Posterior cingulate gyrus (tissue), 11 donors: ENCODE measurements at regions not wholly inside any gene's neighbourhood (a gene's known extent, or its start where the extent isn't known, plus 50 kb on each side); places are given as distances from the start of the nearest gene placed in this dataset.

Source experiments
- DNase-seq, 10 donors: peaks; one replicate each; pipeline versions ENCODE4 v3.0.0 to v3.0.0-alpha.2; 2020 to 2021; ENCODE audit warnings: mixed read lengths in 3 of 10
- intact Hi-C: fragments of 100-400 bp; cut with DNase I; formaldehyde crosslinking; loops from one replicate; pipeline ENCODE4 v1.15.1; 2023

DNA sequence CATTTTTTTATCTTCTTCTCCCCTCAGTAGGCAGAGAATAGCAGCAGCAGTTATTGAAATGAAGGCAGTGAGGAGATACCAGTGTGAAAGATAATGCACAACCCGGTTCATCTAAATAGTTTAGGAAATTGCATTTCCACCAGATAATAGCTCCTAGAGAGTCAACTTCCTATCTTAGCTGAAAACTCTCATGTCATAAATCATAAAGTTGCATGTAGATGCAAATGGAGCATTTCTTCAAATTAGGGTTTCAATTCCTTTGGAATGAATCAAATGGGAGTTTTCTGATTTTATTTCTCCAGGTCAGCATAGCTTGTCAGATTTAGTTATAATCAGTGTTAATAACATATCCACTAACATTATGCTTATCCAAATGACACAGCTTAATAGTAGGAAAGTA lies 335.3 kb downstream of the CNTNAP4 start:
- no peak for DNase-seq
- intact Hi-C loops, result no loop called here

DNA sequence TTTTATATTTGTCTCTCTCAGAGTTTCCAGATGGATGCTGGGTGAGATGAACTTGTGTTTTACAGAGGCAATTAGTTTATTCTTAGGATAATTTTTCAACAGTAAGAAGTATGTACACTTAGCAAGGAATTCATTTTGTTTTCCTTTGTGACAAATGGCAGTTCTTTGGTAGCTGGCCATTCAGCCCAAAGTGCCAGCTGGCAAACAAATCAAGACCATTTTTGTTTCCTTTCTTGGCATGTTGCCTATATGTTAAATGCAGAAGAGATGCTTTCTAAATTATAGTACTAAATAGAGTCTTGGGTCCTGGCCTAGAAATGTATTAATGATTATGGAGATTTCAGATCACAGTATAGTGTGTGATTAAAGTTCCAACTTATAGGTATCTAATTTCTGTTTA lies 337.1 kb downstream of the CNTNAP4 start:
- peak in 2 of 10 donors; percentile 4 to 20 for DNase-seq
- intact Hi-C loops, result no loop called here

DNA sequence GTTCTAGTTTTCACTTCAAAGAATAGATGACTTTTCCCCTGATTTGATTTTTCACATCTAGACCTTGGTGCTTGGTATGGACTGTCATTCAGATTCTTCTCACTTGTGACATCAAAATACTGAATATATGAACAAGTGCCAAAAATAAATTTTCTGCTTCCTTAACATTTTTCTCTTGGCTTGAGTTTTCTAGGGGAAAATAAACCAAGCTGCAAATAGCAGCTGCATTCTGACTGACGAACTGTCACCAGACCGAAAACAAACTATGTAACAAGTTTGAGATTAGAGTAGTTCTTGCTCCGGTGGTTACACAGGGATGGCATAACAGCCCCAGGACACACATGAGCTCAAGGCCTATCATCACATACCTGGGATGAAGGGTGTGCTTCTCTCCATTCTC lies 345.7 kb downstream of the CNTNAP4 start:
- intact Hi-C loops, result no loop called here
- no peak for DNase-seq

DNA sequence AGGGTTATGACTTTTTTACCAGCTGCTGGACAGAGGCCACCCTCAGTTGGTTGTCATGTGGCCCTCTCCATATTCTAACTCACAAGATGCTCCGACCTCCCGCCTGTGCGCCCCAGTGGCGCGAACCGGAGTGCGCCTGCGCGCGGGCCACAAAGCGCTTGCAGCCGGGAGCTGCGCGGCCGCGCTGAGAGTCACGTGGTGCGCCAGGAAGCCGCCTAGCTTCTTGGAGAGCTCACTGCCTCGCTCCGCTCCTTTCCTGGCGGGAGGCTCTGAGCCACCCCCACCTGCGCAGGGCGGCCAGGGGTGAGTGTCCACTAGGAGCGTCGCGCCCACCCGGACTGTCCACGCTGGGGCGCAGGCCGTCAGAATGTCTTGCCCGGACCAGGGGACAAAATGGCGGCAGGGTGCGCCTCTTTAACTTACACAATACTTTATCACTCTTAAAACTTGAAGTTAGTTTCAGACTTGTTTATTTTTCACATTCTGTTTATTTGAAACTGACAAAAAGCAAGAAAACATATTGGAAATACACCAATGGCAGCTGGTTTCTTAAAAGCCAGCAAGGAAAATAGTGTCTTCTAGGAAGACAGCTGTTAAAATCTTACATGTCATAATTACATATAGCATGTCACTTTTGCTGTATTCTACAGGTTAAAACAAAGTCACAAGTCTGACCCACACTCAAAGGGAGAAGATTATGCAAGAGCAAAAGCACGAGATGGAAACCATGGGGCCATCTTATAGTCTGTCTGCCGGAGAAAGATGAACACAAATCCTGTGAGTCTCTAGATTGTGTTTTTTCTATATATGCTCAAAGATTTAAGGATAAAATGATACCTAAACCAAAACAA lies 357.9 kb downstream of the CNTNAP4 start:
- DNase-seq, result peak in 2 of 10 donors; percentile 63 to 65
- intact Hi-C loops, result no loop called here

DNA sequence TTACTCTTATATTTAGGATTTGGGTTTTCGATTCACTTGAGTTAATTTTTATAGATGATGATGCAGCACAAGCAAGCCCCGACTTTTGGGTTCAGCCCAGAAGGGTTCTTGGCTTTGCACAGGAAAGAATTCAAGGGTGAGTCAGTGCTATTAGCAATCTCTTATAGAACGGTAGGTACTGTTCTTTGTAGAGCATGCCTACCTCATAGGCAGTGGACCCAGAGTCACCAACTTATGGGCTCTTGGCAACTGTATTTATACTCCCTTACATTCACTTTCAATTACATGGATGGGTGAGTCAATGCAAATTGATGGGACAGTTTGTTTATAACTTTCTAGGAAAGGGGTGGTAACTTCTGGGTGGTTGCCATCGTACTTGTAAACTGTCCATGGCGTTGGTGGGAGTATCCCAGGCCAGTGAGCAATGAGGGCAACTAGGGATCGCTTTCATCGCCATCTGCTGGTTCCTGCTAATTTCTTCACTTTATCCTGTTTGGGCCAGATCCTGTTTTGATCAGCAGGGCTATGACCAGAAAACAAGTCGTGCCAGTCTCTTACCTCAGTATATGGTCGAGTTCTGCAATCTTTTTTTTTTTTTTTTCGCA lies 362.6 kb downstream of the CNTNAP4 start:
- intact Hi-C loops, result no loop called here
- DNase-seq, result peak in 1 of 10 donors; percentile 9

DNA sequence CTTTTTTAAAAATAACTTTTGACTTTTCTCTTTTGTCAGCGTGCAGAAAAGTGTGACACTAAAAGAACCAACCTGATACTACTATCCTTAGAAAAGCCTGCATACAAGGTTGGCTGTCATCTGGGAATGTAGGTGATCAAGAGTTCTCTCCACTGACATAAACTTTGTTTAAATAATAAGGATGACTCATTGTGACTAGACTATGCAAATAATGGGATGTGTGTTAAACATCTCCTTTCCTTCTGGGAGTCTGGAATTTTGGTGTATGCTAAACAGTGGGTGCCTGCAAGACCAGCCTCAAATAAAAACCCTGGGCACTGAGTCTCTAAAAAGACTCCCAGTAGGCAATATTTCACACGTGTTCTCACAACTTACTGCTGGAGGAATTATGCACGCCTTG lies 373.4 kb downstream of the CNTNAP4 start:
- DNase-seq, result no peak
- intact Hi-C loops, result loop anchor here (5.0 kb wide), 2 partner anchors 848 to 863 kb away; no protein-coding TSS in a partner anchor

DNA sequence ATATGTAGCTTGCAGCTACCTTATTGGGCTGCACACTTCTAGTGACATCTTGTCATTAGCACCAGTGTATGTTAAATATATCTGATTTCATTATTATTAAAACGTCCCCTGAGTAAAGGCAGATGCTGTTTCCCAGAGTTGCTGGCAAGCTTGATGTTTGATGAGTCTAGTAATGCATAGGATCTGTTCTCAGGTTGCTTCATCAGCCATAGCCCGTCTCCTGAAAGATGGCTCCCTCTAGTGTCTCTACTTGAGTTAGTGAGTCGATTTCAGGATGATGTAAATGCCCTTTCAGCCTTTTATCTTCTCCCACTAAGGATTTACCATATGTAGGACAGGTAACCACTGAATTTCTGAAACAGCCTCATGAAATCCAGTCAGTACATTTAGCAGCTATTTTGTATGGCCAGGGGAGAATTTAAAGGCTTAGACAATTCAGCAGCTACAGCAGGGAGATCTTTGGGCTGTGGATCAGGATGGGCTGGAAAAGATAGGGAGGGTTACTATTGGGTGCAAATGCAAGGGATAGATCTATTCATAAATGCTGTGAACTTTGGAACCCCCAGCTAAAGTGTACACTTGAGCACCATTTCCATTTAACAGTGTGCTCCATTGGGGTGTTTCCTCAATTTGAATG lies 376.3 kb downstream of the CNTNAP4 start:
- DNase-seq, result peak in 4 of 10 donors; percentile 19 to 61 (median 30)

DNA sequence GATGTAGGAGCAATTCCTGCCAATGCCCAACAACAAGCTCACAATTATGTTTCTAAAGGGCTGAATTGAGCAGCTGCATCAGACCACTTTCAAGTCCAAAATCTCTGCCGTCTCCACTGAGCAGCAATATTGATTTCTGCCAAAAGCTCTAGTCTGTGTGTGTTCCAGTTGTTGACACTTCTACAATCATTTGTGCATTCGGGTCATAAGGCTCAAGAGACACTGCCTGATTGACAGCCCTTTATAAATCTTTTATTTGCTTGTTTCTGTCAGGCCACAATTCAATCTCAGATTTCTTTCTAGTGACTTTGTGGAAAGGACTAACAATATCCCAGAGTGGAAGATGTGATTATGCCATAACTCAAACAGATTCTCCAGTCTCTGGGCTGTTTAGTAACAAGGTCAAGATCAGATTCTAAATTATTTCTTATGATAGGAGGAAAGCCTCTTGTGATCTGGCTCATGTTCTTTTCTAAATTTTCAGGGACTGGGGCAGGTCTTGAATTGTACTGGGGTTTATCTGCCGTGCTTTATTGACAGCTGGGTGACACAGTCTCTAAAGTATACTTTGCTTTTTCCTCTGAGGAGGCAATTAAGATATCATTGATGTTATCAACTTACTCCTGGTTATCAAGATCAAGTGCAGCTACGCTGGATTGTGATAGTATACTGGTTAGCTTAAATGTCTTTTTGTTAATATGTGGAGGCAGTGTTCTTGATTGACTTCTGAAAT lies 377.1 kb downstream of the CNTNAP4 start:
- intact Hi-C loops, result loop anchor here (5.0 kb wide), 2 partner anchors 852 to 867 kb away; no protein-coding TSS in a partner anchor
- no peak for DNase-seq

More for the DNA sequence above, 376.3 kb downstream of the CNTNAP4 start:
- intact Hi-C loops, result loop anchor here (1.0 to 5.0 kb wide), 3 partner anchors 374 to 866 kb away; no protein-coding TSS in a partner anchor

DNA sequence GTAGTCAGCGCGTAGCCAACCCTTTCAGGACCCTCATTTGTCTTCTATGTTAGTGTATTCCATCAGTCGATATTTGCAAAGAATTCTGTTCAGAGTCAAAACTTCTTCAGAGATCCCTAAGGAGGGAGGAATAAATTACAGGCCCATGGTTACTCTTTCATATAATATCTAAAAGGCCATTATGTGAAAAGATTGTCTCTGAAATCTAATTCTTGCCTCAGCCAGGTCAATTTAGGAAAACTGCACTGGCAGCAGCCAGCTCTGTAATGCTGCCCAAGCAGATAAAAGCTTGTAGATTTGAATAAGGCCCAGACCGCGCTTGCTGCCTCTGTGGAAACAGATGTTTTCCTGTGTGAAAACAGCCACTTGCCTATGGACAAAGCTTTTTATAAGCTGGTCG lies 379.8 kb downstream of the CNTNAP4 start:
- intact Hi-C loops, result no loop called here
- no peak for DNase-seq

DNA sequence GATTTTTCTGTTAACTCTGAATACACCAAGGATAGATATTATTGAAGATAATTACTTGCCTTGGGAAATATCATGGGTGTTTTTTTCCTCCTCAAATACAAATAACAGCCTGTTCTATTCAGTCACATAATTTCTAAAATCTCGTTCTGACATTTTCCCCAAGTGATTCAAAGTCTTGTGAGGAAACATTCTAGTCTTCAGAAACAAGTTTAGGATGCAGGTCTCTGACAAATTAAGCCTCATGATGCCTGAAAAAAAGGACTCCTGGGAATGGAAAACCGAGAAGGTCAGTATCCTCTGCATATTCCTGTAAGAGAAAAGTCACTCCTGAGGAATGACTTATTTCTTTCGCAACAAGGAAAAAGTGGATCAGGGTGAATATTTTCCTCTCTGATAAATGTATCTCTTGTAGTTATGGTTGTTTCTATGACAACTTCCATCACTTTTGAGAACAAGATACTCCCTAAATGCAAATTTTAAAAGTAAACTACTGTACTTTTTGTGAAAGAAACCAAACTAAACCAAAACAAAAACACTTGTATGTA lies 384.6 kb downstream of the CNTNAP4 start:
- DNase-seq, result no peak

DNA sequence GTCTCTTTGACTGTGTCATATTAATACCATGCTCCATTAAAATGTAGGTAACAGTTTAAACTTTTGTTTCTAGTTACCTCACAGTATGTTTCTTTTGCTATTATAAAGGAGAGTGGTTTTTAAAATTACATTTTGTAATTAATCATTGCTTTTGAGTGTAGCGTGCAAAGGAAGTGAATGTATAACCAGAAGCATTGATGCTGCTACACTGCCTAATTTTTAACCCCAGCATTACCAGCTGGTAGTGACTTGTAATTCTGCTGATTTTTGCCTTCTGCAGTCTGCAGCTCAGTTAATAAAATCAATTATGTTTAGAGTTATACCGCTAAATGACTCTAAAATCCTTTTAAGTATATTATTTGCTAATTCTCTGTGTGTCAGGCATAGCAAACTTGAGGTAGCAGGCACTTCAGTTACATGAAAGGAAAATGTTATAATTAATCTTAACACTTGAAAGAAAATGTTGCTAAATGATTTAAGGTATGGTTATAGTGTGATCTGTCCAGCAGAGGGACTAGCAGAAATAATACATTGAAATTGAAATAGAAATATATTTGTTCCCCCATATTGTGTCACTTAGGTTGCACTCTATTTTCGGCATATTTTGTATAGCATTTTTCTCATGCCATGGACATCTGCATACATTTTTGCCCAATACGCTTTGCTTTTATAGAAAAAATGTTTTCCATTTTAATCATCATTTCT lies 388.5 kb downstream of the CNTNAP4 start:
- no peak for DNase-seq
- intact Hi-C loops, result no loop called here

More for the DNA sequence above, 384.6 kb downstream of the CNTNAP4 start:
- intact Hi-C loops, result no loop called here

DNA sequence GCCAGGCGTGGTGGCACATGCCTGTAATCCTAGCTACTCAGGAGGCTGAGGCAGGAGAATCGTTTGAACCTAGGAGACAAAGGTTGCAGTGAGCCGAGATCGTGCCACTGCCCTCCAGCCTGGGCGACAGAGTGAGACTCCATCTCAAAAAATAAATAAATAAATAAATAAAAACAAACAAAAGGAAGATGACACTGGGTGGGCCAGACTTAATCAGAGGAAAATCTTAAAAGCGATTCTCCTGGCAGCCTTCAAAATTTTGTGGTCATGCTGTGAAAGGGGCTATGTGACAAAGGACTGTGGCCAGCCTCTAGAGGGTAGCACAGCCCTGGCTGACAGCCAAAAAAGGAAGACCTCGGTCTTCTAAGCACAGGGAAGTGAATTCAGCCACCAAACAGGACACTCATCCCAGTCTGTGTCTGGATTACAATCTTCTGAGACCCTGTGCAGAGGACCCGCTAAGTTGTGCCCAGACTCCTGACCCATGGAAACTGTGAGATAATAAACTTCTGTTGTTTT lies 391.1 kb downstream of the CNTNAP4 start:
- no peak for DNase-seq
- intact Hi-C loops, result no loop called here

DNA sequence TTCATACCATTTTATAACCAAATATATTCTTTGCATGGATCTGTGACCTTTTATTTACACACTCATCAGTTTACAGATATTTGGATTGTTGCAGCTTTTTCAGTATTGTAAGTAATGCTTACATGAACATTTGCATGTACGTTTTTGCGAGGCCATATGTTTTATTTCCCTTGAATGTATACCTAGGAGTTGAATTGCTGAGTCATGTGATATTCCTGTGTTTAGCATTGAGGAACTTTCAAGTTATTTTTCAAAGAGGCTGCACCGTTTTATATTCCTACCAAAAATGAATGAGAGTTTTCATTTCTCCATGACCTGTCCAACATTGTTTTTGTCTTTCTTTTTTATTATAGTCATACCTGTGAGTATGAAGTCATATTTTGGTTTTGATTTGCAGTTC lies 392.1 kb downstream of the CNTNAP4 start:
- intact Hi-C loops, result no loop called here
- DNase-seq, result no peak

DNA sequence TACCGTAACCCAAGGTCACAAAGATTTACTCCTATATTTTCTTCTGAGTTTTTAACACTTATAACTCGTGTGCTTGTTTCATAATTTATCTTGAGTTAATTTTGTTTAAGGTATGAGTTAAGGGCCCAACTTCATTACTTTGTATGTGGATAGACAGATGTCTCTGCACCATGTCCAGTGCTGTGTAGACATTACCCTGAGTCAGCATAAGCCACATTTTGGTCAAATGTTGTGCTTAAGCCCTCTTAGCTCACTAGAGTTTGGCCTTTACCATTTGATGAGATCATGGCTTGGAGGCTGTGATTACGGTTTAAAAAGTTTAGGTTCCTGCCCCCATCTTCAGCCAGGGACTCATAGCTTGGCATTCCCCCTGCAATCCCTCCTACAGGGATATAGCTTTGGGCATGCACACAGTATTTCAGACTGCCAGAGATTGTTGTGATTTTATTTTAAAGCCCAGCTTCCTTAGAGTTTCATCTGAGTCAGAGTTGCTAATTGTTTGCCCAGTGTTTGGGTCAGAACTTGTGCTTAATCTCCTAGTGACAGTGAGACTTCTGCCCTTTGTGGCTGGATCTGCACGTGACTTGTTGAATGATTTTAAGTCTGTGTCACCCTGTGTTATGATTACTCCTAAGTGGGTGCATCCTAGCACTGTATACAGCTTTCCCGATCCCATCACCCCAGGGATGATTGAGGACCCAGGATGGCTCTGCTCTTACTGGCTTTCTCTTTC lies 393.1 kb downstream of the CNTNAP4 start:
- DNase-seq, result no peak
- intact Hi-C loops, result no loop called here

DNA sequence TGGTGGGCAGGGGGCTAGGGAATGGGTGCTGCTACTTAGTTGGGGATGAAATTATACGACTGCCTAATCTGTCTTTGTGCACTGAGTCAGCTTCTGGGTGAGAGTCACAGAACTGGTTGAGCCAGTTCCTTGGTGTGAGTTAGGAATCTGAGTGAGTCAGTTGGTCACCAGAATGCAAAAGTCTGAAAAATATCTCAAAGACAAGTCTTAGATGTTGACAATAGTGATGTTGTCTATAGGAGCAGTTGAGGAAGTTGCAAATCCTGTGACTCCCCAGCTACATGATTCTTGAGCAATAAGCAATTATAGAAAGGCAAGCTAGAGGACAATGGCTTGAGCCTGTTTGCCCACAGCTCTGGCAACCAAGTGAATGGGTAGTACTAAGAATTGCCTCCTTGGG lies 399.2 kb downstream of the CNTNAP4 start:
- intact Hi-C loops, result no loop called here
- DNase-seq, result no peak

DNA sequence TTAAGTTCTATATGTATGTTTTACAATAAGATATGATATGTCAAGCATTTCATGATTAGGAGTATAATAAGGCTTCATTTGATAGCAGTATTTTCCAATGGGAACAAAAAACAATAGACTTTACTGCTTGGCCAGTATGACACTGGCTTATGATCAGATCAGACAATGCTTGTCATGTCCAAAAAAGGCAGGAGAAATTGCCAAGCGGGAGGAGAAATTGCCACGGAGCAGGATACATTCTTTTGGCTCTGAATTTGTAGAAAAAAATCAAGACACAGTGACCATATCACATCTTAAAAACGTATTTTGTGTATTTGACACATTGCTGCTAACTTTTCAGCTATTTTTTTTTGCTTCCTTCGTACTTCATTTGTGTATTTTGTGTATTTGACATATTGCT lies 404.1 kb downstream of the CNTNAP4 start:
- DNase-seq, result no peak
- intact Hi-C loops, result no loop called here

DNA sequence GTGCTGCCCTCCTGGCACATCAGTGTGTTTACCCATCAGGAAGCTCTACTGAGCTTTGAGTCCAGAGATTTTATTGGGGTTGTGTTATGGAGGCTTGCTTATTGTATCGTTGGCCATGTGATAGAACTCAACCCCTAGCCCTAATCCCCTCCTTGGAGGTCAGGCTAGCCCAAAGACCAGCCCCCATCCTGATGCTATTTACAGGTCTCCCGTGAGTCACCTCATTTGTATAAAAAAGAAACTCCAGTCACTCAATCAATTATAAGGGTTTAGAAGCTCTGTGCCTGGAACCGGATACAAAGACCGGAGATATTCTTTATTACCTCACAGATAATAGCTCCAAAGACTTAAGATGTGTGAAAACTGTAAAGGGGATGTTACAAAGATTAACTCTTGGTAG lies 405.9 kb downstream of the CNTNAP4 start:
- no peak for DNase-seq
- intact Hi-C loops, result no loop called here

DNA sequence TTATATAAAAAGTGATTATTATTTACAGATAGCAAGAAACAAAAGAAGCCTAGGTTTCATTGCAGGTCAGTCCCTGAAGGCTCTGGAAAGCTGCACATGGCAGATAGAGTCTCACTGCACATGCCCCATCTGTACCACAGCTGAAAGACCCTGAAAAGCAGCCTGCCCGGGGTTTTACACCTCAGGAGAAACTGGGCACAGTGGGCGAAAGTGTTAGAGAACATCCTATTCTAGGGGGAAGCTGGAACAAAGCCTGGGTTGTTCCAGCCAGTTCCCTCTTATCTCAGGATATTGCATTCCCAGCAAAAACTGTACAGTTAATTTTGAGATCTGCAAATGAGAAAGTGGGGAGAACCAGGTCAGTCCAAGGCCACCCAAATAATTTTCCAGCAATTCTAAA lies 419.7 kb downstream of the CNTNAP4 start:
- peak in 8 of 10 donors; percentile 16 to 83 (median 36) for DNase-seq
- intact Hi-C loops, result no loop called here

DNA sequence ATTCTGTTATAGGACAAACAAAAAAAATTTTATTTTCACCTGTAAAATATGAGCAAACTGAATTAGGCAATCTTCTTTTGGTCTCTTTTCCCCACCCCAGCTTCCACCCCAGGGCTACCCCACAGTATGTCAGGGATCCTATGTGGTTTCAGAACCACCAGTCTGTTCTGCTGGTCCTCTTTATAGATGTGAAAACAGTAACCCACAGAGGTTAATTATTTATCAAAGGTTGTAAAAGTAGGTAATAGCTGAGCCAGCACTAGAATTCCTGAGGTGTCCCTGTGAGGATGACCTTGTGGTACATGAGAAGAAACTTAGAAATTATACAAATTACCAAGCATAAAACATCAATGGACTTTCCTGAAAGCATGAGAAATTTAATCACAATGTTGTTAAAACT lies 428.7 kb downstream of the CNTNAP4 start:
- no peak for DNase-seq
- intact Hi-C loops, result no loop called here
